Thyroid gland (tissue), 4 donors: ENCODE measurements at regions not wholly inside any gene's neighbourhood (a gene's known extent, or its start where the extent isn't known, plus 50 kb on each side); places are given as distances from the start of the nearest gene placed in this dataset.

ENCODE experiments used
- CTCF ChIP-seq, 6 experiments: fragments of 200-600 bp in 3 of 6; fragments of 450-650 bp in 3 of 6; sonication (generic) in 3 of 6; IDR thresholded peaks; one replicate each; pipeline ENCODE4 v1.5.1; 2016 to 2019; ENCODE audit warnings: antibody characterized with exemption in 6 of 6, mild to moderate bottlenecking in 2 of 6, inconsistent platforms in 1 of 6, moderate library complexity in 1 of 6
- POLR2A ChIP-seq, 2 donors: fragments of 450-650 bp; IDR thresholded peaks; one replicate each; pipeline ENCODE4 v1.6.1; 2017; ENCODE audit warnings: antibody characterized with exemption in 2 of 2, mild to moderate bottlenecking in 2 of 2, moderate library complexity in 1 of 2

- TF ChIP-seq CTCF (IDR thresholded peaks at IDR 0.05) = no peak
- TF ChIP-seq POLR2A (IDR thresholded peaks at IDR 0.05) = no peak
Observed at GRCh38 chr2:142472382-142472781, 341.6 kb upstream of the LRP1B start.
